HepG2 (cell line): ENCODE measurements at regions not wholly inside any gene's neighbourhood (a gene's known extent, or its start where the extent isn't known, plus 50 kb on each side); places are given as distances from the start of the nearest gene placed in this dataset.

Experiments used
- ATAC-seq: fragments of 200-7000 bp; cut with Tn5 transposase; 3 replicates; pipeline ENCODE4 v1.9.1; 2020; ENCODE audit warnings: mild to moderate bottlenecking, moderate library complexity
- BruUV-seq: library from RNA; stranded (reverse); fragments of 400-500 nt; replicated peaks from 2 replicates; lab custom pipeline; 2021; lab: Mats Ljungman, UMichigan
- CTCF ChIA-PET: fragments of 300-600 bp; formaldehyde crosslinking; extraction: SDS; loops from one replicate; lab custom pipeline; 2021; ENCODE audit warnings: low total read pairs, inconsistent platforms, low intra/inter-chr PET ratio; lab: Yijun Ruan, JAX
- POLR2A ChIA-PET: fragments of 350-600 bp; sonication (Branson Sonifier 250); formaldehyde crosslinking; loops from one replicate; lab custom pipeline; 2020; ENCODE audit warnings: antibody characterized with exemption, inconsistent platforms; lab: Yijun Ruan, JAX
- DNase-seq: peaks from one replicate; pipeline ENCODE4 v3.0.0-alpha.2; 2015; ENCODE audit warnings: low spot score
- FAIRE-seq: peaks from 3 replicates; lab custom pipeline; 2011; peaks lifted over from hg19 to GRCh38; lab: Jason Lieb, UNC
- H2AFZ ChIP-seq: one replicate; pipeline ENCODE4 v1.6.1; 2011; ENCODE audit warnings: low read length, inconsistent platforms
- H3K27ac ChIP-seq: fragments of 300-600 bp; 3 replicates; pipeline ENCODE4 v1.8.0; 2011; ENCODE audit warnings: mixed run types, mild to moderate bottlenecking, mixed read lengths, low read length, inconsistent platforms; ENCODE audit not compliant: insufficient read depth; ENCODE audit errors: extremely low read length
- H3K27me3 ChIP-seq, 2 experiments: fragments of 200-600 bp in 1 of 2; 2 replicates in 1 of 2; 3 replicates in 1 of 2; pipeline versions ENCODE4 v1.6.0 to v1.8.0; 2011; ENCODE audit warnings: low read length in 2 of 2, mild to moderate bottlenecking in 2 of 2, moderate library complexity in 2 of 2, inconsistent platforms in 1 of 2; ENCODE audit not compliant: insufficient read depth in 2 of 2, control insufficient read depth in 1 of 2
- H3K36me3 ChIP-seq, 2 experiments: fragments of 200-600 bp in 1 of 2; replicated peaks in 1 of 2; 2 replicates in 1 of 2; 3 replicates in 1 of 2; pipeline versions ENCODE4 v1.5.1 to v1.8.0; 2011; ENCODE audit warnings: low read length in 2 of 2, inconsistent platforms in 1 of 2; ENCODE audit not compliant: insufficient read depth in 2 of 2, control insufficient read depth in 1 of 2
- H3K4me1 ChIP-seq: 2 replicates; pipeline ENCODE4 v1.5.1; 2012; ENCODE audit warnings: low read length, inconsistent platforms; ENCODE audit not compliant: insufficient read depth
- H3K4me2 ChIP-seq: 2 replicates; pipeline ENCODE4 v1.6.0; 2011; ENCODE audit warnings: low read depth, low read length, inconsistent platforms
- H3K4me3 ChIP-seq, 3 experiments: fragments of 200-600 bp in 1 of 3; sonication (generic), shearing (Covaris generic) in 1 of 3; replicated peaks in 1 of 3; 2 replicates each; pipeline ENCODE4 v1.5.1; 2011 to 2016; ENCODE audit warnings: low read length in 3 of 3, inconsistent platforms in 2 of 3, low read depth in 2 of 3, mild to moderate bottlenecking in 2 of 3, control low read depth in 1 of 3, mixed read lengths in 1 of 3; ENCODE audit not compliant: insufficient read depth in 1 of 3
- H3K79me2 ChIP-seq: one replicate; pipeline ENCODE4 v1.6.1; 2011; ENCODE audit warnings: low read length, inconsistent platforms; ENCODE audit not compliant: insufficient read depth
- H3K9ac ChIP-seq: 2 replicates; pipeline ENCODE4 v1.6.0; 2011; ENCODE audit warnings: mild to moderate bottlenecking, low read depth, low read length, inconsistent platforms; ENCODE audit not compliant: insufficient read depth
- H3K9me3 ChIP-seq: 2 replicates; pipeline ENCODE4 v1.5.1; 2012; ENCODE audit warnings: mild to moderate bottlenecking, low read length
- H4K20me1 ChIP-seq: 2 replicates; pipeline ENCODE4 v1.6.0; 2011; ENCODE audit warnings: inconsistent platforms, mild to moderate bottlenecking, low read length, moderate library complexity; ENCODE audit not compliant: insufficient read depth
- CCAR2 ChIP-seq: fragments of 200-400 bp; formaldehyde crosslinking; optimal IDR thresholded peaks from 2 replicates; pipeline ENCODE3; 2018; ENCODE audit warnings: low read depth, mild to moderate bottlenecking, low read length, moderate library complexity
- E2F5 ChIP-seq: sonication (generic); formaldehyde crosslinking; conservative IDR thresholded peaks from 2 replicates; pipeline ENCODE4 v1.4.0; 2020; ENCODE audit warnings: missing genetic modification reagents
- FUBP1 ChIP-seq: sonication (generic); formaldehyde crosslinking; IDR thresholded peaks from 2 replicates; pipeline ENCODE4 v1.5.1; 2020; ENCODE audit warnings: missing genetic modification reagents, mild to moderate bottlenecking, borderline replicate concordance
- HNRNPUL1 ChIP-seq: fragments of 200-400 bp; formaldehyde crosslinking; IDR thresholded peaks from 2 replicates; pipeline ENCODE4 v1.6.1; 2017; ENCODE audit warnings: low read depth, mild to moderate bottlenecking, low read length, moderate library complexity
- HOXA7 ChIP-seq: sonication (generic); formaldehyde crosslinking; IDR thresholded peaks from 2 replicates; pipeline ENCODE4 v1.8.1; 2022; ENCODE audit warnings: mild to moderate bottlenecking, missing genetic modification reagents, moderate library complexity
- KLF6 ChIP-seq: IDR thresholded peaks from 2 replicates; pipeline ENCODE4 v1.8.0; 2016; ENCODE audit warnings: missing biosample characterization, missing genetic modification reagents
- NFE2 ChIP-seq: sonication (generic); formaldehyde crosslinking; IDR thresholded peaks from 2 replicates; pipeline ENCODE4 v1.4.0; 2020; ENCODE audit warnings: missing genetic modification reagents
- TCF12 ChIP-seq, 2 experiments: fragments of 450-650 bp in 1 of 2; sonication (generic) in 1 of 2; formaldehyde crosslinking in 1 of 2; IDR thresholded peaks; 2 replicates each; pipeline versions ENCODE4 v1.6.1 to v1.8.0; 2017 to 2022; ENCODE audit warnings: antibody characterized with exemption in 1 of 2, mild to moderate bottlenecking in 1 of 2, missing genetic modification reagents in 1 of 2, moderate library complexity in 1 of 2
- ZFP41 ChIP-seq: sonication (generic); formaldehyde crosslinking; IDR thresholded peaks from 2 replicates; pipeline ENCODE4 v1.4.0; 2020; ENCODE audit warnings: mild to moderate bottlenecking, missing genetic modification reagents, borderline replicate concordance
- ZNF234 ChIP-seq: sonication (generic); formaldehyde crosslinking; conservative IDR thresholded peaks from 2 replicates; pipeline ENCODE4 v1.5.1; 2020; ENCODE audit warnings: mild to moderate bottlenecking, missing genetic modification reagents
- ZNF24 ChIP-seq: fragments of 450-650 bp; IDR thresholded peaks from 2 replicates; pipeline ENCODE4 v1.6.1; 2017; ENCODE audit warnings: antibody characterized with exemption, mild to moderate bottlenecking
- ZNF33B ChIP-seq: sonication (generic); formaldehyde crosslinking; IDR thresholded peaks from 2 replicates; pipeline ENCODE4 v1.5.1; 2020; ENCODE audit warnings: mild to moderate bottlenecking, missing genetic modification reagents
- ZNF580 ChIP-seq: IDR thresholded peaks from 2 replicates; pipeline ENCODE4 v1.6.1; 2016; ENCODE audit warnings: low read depth, borderline replicate concordance
- WGBS: methylation state at CpG from one replicate; pipeline ENCODE4 v1.1.6; 2017; ENCODE audit warnings: low lambda C conversion rate; 5-methylcytosine and 5-hydroxymethylcytosine counted together
- in situ Hi-C: cut with HindIII; loops from 2 replicates; pipeline ENCODE4 v1.10.0; 2017; ENCODE audit warnings: low pct_unique_long_range_greater_than_20kb; ENCODE audit not compliant: extremely low pct_ligation_motif_present
- intact Hi-C: fragments of 100-400 bp; cut with micrococcal nuclease; formaldehyde crosslinking; loops from one replicate; pipeline ENCODE4 v1.10.0; 2022; ENCODE audit not compliant: unreplicated experiment
- TF ChIP-seq, protein P1 (sequence below): sonication (generic); formaldehyde crosslinking; IDR thresholded peaks from 2 replicates; pipeline ENCODE4 v1.9.0; 2022; ENCODE audit warnings: low read depth, missing genetic modification reagents
- TF ChIP-seq, protein P2 (sequence below): IDR thresholded peaks from 2 replicates; pipeline ENCODE4 v1.6.1; 2012; ENCODE audit warnings: low read length, improper control_type of control experiment
- TF ChIP-seq, protein P3 (sequence below): sonication (generic); formaldehyde crosslinking; IDR thresholded peaks from 2 replicates; pipeline ENCODE4 v1.4.0; 2020; ENCODE audit warnings: missing genetic modification reagents

DNA sequence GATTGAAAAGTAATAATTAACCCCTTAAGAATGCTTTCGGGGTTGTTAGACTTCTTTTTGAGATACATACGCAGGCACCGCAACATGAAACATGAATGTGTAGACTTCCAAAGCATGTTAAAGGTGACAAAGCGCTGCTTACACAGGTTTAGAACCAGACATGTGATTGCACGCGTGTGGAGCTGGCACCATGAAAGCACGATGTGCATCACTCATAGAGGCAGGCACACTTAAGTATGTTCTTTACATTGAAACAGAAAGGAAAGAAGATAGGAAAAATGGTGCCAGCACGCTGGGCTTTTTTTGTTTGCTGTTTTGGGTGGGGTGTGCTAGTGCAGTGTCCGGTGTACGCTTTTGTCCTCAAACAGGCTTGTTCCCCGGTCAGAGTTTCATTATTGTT is 83.6 kb upstream of the PPARA start:
- no peaks in the 10 kb centered on the region for H3K4me1 ChIP-seq
- peaks cover 11 to 88% of the 10 kb centered on the region in 2 experiments for H3K27me3 ChIP-seq
- no peak for ATAC-seq
- intact Hi-C loops (no loop called here), in situ Hi-C loops (no loop called here)
- 36% methylated on average over 11 of the region's 11 CpGs for WGBS
- no peaks in the 10 kb centered on the region for H3K79me2 ChIP-seq
- no peak overlapping the region for H3K4me3 ChIP-seq
- H4K20me1 ChIP-seq = peaks cover 4% of the 10 kb centered on the region; the same call in 1 of the 2 replicates
- no TSS peak for BruUV-seq
- H2AFZ ChIP-seq = no peak overlapping the region
- DNase-seq = no peak
- ChIA-PET POLR2A (no interaction called here), CTCF (no interaction called here)
- no peak overlapping the region for H3K9ac ChIP-seq
- no peaks in the 10 kb centered on the region for H3K9me3 ChIP-seq
- FAIRE-seq = no peak
- H3K27ac ChIP-seq = no peak overlapping the region
- no peaks in the 10 kb centered on the region for H3K36me3 ChIP-seq
- no peak overlapping the region for H3K4me2 ChIP-seq
- TF ChIP-seq ZNF33B (CRISPR knock-in tag) (no peak), ZNF234 (CRISPR knock-in tag) (no peak), CCAR2 (no peak), NFE2 (CRISPR knock-in tag) (no peak), E2F5 (CRISPR knock-in tag) (no peak), FUBP1 (CRISPR knock-in tag) (no peak), ZNF24 (no peak), ZNF580 (CRISPR knock-in tag) (no peak), TCF12 (IDR thresholded peaks at IDR 0.05) (no peak), TCF12 (CRISPR knock-in tag; IDR thresholded peaks at IDR 0.05) (no peak), KLF6 (no peak), ZFP41 (CRISPR knock-in tag) (no peak), HNRNPUL1 (no peak), HOXA7 (no peak)
- TF ChIP-seq, protein P1, sequence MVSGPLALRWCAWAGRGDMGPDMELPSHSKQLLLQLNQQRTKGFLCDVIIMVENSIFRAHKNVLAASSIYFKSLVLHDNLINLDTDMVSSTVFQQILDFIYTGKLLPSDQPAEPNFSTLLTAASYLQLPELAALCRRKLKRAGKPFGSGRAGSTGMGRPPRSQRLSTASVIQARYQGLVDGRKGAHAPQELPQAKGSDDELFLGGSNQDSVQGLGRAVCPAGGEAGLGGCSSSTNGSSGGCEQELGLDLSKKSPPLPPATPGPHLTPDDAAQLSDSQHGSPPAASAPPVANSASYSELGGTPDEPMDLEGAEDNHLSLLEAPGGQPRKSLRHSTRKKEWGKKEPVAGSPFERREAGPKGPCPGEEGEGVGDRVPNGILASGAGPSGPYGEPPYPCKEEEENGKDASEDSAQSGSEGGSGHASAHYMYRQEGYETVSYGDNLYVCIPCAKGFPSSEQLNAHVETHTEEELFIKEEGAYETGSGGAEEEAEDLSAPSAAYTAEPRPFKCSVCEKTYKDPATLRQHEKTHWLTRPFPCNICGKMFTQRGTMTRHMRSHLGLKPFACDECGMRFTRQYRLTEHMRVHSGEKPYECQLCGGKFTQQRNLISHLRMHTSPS (CRISPR knock-in tag) = no peak
- TF ChIP-seq, protein P2, sequence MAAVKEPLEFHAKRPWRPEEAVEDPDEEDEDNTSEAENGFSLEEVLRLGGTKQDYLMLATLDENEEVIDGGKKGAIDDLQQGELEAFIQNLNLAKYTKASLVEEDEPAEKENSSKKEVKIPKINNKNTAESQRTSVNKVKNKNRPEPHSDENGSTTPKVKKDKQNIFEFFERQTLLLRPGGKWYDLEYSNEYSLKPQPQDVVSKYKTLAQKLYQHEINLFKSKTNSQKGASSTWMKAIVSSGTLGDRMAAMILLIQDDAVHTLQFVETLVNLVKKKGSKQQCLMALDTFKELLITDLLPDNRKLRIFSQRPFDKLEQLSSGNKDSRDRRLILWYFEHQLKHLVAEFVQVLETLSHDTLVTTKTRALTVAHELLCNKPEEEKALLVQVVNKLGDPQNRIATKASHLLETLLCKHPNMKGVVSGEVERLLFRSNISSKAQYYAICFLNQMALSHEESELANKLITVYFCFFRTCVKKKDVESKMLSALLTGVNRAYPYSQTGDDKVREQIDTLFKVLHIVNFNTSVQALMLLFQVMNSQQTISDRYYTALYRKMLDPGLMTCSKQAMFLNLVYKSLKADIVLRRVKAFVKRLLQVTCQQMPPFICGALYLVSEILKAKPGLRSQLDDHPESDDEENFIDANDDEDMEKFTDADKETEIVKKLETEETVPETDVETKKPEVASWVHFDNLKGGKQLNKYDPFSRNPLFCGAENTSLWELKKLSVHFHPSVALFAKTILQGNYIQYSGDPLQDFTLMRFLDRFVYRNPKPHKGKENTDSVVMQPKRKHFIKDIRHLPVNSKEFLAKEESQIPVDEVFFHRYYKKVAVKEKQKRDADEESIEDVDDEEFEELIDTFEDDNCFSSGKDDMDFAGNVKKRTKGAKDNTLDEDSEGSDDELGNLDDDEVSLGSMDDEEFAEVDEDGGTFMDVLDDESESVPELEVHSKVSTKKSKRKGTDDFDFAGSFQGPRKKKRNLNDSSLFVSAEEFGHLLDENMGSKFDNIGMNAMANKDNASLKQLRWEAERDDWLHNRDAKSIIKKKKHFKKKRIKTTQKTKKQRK = no peak
- TF ChIP-seq, protein P3, sequence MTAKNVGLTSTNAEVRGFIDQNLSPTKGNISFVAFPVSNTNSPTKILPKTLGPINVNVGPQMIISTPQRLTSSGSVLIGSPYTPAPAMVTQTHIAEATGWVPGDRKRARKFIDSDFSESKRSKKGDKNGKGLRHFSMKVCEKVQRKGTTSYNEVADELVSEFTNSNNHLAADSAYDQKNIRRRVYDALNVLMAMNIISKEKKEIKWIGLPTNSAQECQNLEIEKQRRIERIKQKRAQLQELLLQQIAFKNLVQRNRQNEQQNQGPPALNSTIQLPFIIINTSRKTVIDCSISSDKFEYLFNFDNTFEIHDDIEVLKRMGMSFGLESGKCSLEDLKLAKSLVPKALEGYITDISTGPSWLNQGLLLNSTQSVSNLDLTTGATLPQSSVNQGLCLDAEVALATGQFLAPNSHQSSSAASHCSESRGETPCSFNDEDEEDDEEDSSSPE = no peak
